Lower leg skin (tissue), 3 donors: ENCODE measurements at regions not wholly inside any gene's neighbourhood (a gene's known extent, or its start where the extent isn't known, plus 50 kb on each side); places are given as distances from the start of the nearest gene placed in this dataset.
"Not testable (repeated sequence)": the region's sequence is repeated elsewhere in the genome, so short reads cannot be mapped to it uniquely, and the experiment has no call there.

Experiments
- CTCF ChIP-seq, 3 donors: fragments of 450-650 bp; IDR thresholded peaks; one replicate each; pipeline ENCODE4 v1.5.1; 2016; ENCODE audit warnings: antibody characterized with exemption in 3 of 3, mild to moderate bottlenecking in 3 of 3, moderate library complexity in 2 of 3
- POLR2A ChIP-seq, 2 donors: fragments of 450-650 bp; IDR thresholded peaks; one replicate each; pipeline ENCODE4 v1.6.1; 2016 to 2017; ENCODE audit warnings: antibody characterized with exemption in 2 of 2, mild to moderate bottlenecking in 1 of 2, moderate library complexity in 1 of 2

- TF ChIP-seq CTCF, POLR2A (IDR thresholded peaks at IDR 0.05): not testable (repeated sequence)
Measured at GRCh38 chr22:25415731-25416130, 148.7 kb upstream of the GRK3 start.
